DND-41 (cell line): ENCODE measurements at regions not wholly inside any gene's neighbourhood (a gene's known extent, or its start where the extent isn't known, plus 50 kb on each side); places are given as distances from the start of the nearest gene placed in this dataset.

Experiments
- EZH2 ChIP-seq: IDR thresholded peaks from 3 replicates; pipeline ENCODE4 v1.6.1; 2012; ENCODE audit warnings: borderline replicate concordance, low read depth, mild to moderate bottlenecking, moderate library complexity, low read length, inconsistent platforms; ENCODE audit not compliant: severe bottlenecking
- TF ChIP-seq, protein P1 (sequence below): IDR thresholded peaks from 2 replicates; pipeline ENCODE4 v1.5.1; 2012; ENCODE audit warnings: borderline replicate concordance, low read length, moderate library complexity, mild to moderate bottlenecking; ENCODE audit not compliant: poor library complexity, severe bottlenecking; ENCODE audit errors: extremely low read depth

GRCh38 chr16:79770244-79771064, 169.9 kb upstream of the MAF start:
- TF ChIP-seq, protein P1, sequence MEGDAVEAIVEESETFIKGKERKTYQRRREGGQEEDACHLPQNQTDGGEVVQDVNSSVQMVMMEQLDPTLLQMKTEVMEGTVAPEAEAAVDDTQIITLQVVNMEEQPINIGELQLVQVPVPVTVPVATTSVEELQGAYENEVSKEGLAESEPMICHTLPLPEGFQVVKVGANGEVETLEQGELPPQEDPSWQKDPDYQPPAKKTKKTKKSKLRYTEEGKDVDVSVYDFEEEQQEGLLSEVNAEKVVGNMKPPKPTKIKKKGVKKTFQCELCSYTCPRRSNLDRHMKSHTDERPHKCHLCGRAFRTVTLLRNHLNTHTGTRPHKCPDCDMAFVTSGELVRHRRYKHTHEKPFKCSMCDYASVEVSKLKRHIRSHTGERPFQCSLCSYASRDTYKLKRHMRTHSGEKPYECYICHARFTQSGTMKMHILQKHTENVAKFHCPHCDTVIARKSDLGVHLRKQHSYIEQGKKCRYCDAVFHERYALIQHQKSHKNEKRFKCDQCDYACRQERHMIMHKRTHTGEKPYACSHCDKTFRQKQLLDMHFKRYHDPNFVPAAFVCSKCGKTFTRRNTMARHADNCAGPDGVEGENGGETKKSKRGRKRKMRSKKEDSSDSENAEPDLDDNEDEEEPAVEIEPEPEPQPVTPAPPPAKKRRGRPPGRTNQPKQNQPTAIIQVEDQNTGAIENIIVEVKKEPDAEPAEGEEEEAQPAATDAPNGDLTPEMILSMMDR = no peak
- no peak for TF ChIP-seq EZH2
